ENCODE measurements at regions not wholly inside any gene's neighbourhood (a gene's known extent, or its start where the extent isn't known, plus 50 kb on each side); places are given as distances from the start of the nearest gene placed in this dataset.
"Not testable (repeated sequence)": the region's sequence is repeated elsewhere in the genome, so short reads cannot be mapped to it uniquely, and the experiment has no call there.

- Histone ChIP-seq H3K27ac (ENCODE audit: low read depth in 2 of 2, low read length in 2 of 2) (no peak overlapping the region), H3K36me3 (ENCODE audit: control insufficient read depth in 2 of 3, insufficient read depth in 3 of 3, low read length in 3 of 3) (no peaks in the 10 kb centered on the region), H3K4me1 (ENCODE audit: control insufficient read depth in 2 of 3, insufficient read depth in 2 of 3, low read depth in 1 of 3, low read length in 3 of 3) (no peaks in the 10 kb centered on the region), H3K4me3 (ENCODE audit: low read length in 3 of 3) (no peak overlapping the region), H3K9me3 (ENCODE audit: control insufficient read depth in 2 of 3, insufficient read depth in 1 of 3, low read length in 3 of 3) (no peaks in the 10 kb centered on the region), H3K27me3 (ENCODE audit: control insufficient read depth, insufficient read depth, low read length) (no peaks in the 10 kb centered on the region), H3K9ac (ENCODE audit: low read length in 3 of 3) (no peak overlapping the region)
- TF ChIP-seq CTCF (IDR thresholded peaks at IDR 0.05; ENCODE audit: borderline replicate concordance, extremely low read depth, insufficient read depth) = no peak
- DNase-seq (no peak), FAIRE-seq (no peak)
- intact Hi-C loops (cut with DNase I) = no loop called here
These were observed 133.9 kb upstream of the NFIA start for GRCh38 chr1:60948486-60948885.

GRCh38 chr1:60947367-60947766, 135.0 kb upstream of the NFIA start:
- DNase-seq (no peak), FAIRE-seq (no peak)
- intact Hi-C loops (cut with DNase I) = no loop called here
- H3K27ac ChIP-seq (ENCODE audit: low read depth in 2 of 2, low read length in 2 of 2) = no peak overlapping the region
- no peaks in the 10 kb centered on the region for H3K27me3 ChIP-seq (ENCODE audit: control insufficient read depth, insufficient read depth, low read length)
- no peaks in the 10 kb centered on the region for H3K4me1 ChIP-seq (ENCODE audit: control insufficient read depth in 2 of 3, insufficient read depth in 2 of 3, low read depth in 1 of 3, low read length in 3 of 3)
- no peak overlapping the region for H3K4me3 ChIP-seq (ENCODE audit: low read length in 3 of 3)
- H3K9me3 ChIP-seq (ENCODE audit: control insufficient read depth in 2 of 3, insufficient read depth in 1 of 3, low read length in 3 of 3) = no peaks in the 10 kb centered on the region
- H3K9ac ChIP-seq (ENCODE audit: low read length in 3 of 3) = no peak overlapping the region
- TF ChIP-seq CTCF (IDR thresholded peaks at IDR 0.05; ENCODE audit: borderline replicate concordance, extremely low read depth, insufficient read depth) = no peak
- H3K36me3 ChIP-seq (ENCODE audit: control insufficient read depth in 2 of 3, insufficient read depth in 3 of 3, low read length in 3 of 3) = no peaks in the 10 kb centered on the region

DNA sequence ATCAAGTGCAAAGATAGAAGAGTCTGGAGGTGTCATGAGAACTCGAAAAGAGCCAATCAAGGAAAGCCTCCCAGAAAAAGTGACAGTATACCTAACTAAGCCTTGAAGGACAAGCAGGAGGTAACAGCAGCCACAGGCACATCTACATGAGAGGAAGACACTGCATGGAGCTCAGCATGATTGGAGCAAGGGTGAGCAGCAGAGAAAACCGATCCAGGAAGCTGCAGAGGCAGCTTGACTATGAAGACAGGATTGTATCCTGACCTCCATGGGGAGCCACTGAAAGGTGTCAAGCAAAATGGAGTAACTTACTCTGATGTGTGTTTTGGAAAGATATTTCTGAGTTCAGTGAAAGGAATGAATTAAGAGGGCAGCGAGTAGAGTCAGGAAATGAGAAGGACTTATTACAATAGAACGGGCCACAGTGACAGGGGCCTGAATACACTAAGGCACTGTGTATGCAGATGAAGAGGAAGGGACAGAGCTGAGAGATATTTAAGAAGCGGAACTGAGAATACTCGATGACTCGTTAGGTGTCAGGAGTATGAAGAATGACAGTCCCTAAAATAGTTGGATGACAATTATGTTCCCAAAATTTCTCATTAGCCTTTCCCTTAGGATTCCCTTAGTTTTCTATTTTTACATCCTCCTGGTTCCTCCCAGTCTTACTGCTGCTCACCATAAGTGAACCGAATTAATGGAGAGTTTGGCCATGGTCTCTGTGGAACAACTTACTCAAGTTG, 139.3 kb upstream of the NFIA start:
- DNase-seq = no peak
- TF ChIP-seq CTCF (IDR thresholded peaks at IDR 0.05; ENCODE audit: borderline replicate concordance, extremely low read depth, insufficient read depth) = no peak
- intact Hi-C loops (cut with DNase I) = no loop called here
- Histone ChIP-seq H3K27me3 (ENCODE audit: control insufficient read depth, insufficient read depth, low read length) (no peaks in the 10 kb centered on the region), H3K4me3 (ENCODE audit: low read length in 3 of 3) (no peak overlapping the region), H3K27ac (ENCODE audit: low read depth in 2 of 2, low read length in 2 of 2) (no peak overlapping the region), H3K9me3 (ENCODE audit: control insufficient read depth in 2 of 3, insufficient read depth in 1 of 3, low read length in 3 of 3) (no peaks in the 10 kb centered on the region), H3K9ac (ENCODE audit: low read length in 3 of 3) (no peak overlapping the region), H3K4me1 (ENCODE audit: control insufficient read depth in 2 of 3, insufficient read depth in 2 of 3, low read depth in 1 of 3, low read length in 3 of 3) (no peaks in the 10 kb centered on the region), H3K36me3 (ENCODE audit: control insufficient read depth in 2 of 3, insufficient read depth in 3 of 3, low read length in 3 of 3) (no peaks in the 10 kb centered on the region)
- FAIRE-seq = no peak

DNA sequence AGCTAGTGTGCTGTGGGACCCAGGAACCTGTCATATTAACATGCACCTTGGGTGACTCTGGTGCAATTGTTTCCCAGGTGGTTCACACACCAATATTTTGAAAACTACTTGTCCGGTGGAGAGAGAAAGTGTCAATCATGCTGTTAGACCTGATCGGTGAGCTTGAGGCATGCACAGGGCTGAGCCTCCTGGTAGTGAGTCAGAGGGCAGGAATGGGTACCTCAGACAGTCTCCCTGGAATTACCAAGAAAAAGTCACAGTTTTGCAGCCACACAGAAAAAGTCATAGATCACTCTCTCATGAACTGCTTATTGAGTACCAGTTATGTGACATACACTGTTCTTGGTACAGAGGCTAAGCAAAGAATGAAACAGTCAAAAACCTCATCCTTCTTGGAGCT, 140.1 kb upstream of the NFIA start:
- H3K36me3 ChIP-seq (ENCODE audit: control insufficient read depth in 2 of 3, insufficient read depth in 3 of 3, low read length in 3 of 3) = no peaks in the 10 kb centered on the region
- DNase-seq = no peak
- no peak overlapping the region for H3K4me3 ChIP-seq (ENCODE audit: low read length in 3 of 3)
- no peaks in the 10 kb centered on the region for H3K4me1 ChIP-seq (ENCODE audit: control insufficient read depth in 2 of 3, insufficient read depth in 2 of 3, low read depth in 1 of 3, low read length in 3 of 3)
- H3K9ac ChIP-seq (ENCODE audit: low read length in 3 of 3) = no peak overlapping the region
- intact Hi-C loops (cut with DNase I) = no loop called here
- no peak for FAIRE-seq
- no peak overlapping the region for H3K27ac ChIP-seq (ENCODE audit: low read depth in 2 of 2, low read length in 2 of 2)
- TF ChIP-seq CTCF (IDR thresholded peaks at IDR 0.05; ENCODE audit: borderline replicate concordance, extremely low read depth, insufficient read depth) = no peak
- no peaks in the 10 kb centered on the region for H3K27me3 ChIP-seq (ENCODE audit: control insufficient read depth, insufficient read depth, low read length)
- no peaks in the 10 kb centered on the region for H3K9me3 ChIP-seq (ENCODE audit: control insufficient read depth in 2 of 3, insufficient read depth in 1 of 3, low read length in 3 of 3)

DNA sequence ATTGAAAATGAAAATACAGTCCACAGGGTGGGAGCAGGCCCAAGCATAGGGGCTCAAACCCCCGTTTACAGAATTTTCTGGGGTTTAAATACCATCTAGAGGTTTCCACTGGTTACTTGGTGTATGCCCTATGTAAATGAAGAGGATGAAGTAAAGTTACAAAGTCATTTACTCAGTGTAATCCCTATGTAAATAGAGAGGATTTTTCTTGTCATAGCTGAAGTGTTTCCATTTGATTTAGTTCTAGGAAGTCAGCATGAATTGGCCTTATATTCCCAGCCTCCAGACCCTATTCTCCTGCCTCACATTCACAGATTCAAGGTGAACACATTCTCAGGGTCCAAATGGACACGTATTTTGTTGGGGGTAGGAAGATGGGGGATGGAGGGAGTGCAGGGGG, 141.7 kb upstream of the NFIA start:
- intact Hi-C loops (cut with DNase I); DNase-seq; H3K27ac ChIP-seq (ENCODE audit: low read depth in 2 of 2, low read length in 2 of 2); H3K36me3 ChIP-seq (ENCODE audit: control insufficient read depth in 2 of 3, insufficient read depth in 3 of 3, low read length in 3 of 3); H3K4me1 ChIP-seq (ENCODE audit: control insufficient read depth in 2 of 3, insufficient read depth in 2 of 3, low read depth in 1 of 3, low read length in 3 of 3); H3K4me3 ChIP-seq (ENCODE audit: low read length in 3 of 3); FAIRE-seq; H3K27me3 ChIP-seq (ENCODE audit: control insufficient read depth, insufficient read depth, low read length); H3K9ac ChIP-seq (ENCODE audit: low read length in 3 of 3); H3K9me3 ChIP-seq (ENCODE audit: control insufficient read depth in 2 of 3, insufficient read depth in 1 of 3, low read length in 3 of 3): not testable (repeated sequence)
